SK-N-SH (cell line): ENCODE measurements at regions not wholly inside any gene's neighbourhood (a gene's known extent, or its start where the extent isn't known, plus 50 kb on each side); places are given as distances from the start of the nearest gene placed in this dataset.

Experiments
- CTCF ChIA-PET: fragments of 300-600, 350-600 bp; formaldehyde crosslinking; extraction: SDS; loops from one replicate; lab custom pipeline; 2021; lab: Yijun Ruan, JAX
- POLR2A ChIA-PET: fragments of 350-600 bp; sonication (Branson Sonifier 250); formaldehyde crosslinking; extraction: SDS; loops from one replicate; lab custom pipeline; 2020; ENCODE audit warnings: antibody characterized with exemption, inconsistent platforms; lab: Yijun Ruan, JAX
- DNase-seq: peaks from one replicate; pipeline ENCODE4 v3.0.0; 2012
- H2AFZ ChIP-seq: fragments of 200-600 bp; sonication (generic); 2 replicates; pipeline ENCODE4 v1.8.1; 2016; ENCODE audit warnings: antibody characterized with exemption, mild to moderate bottlenecking, low read depth
- H3F3A ChIP-seq: fragments of 200-600 bp; sonication (generic); replicated peaks from 2 replicates; pipeline ENCODE3; 2016; ENCODE audit warnings: antibody characterized with exemption, mild to moderate bottlenecking; ENCODE audit not compliant: insufficient read depth
- H3K27ac ChIP-seq, 2 experiments: fragments of 200-500 bp in 1 of 2; fragments of 200-600 bp in 1 of 2; sonication (Bioruptor generic) in 1 of 2; sonication (generic), shearing (Covaris generic) in 1 of 2; 2 replicates each; pipeline versions ENCODE4 v1.5.1 to v1.6.1; 2014 to 2016; ENCODE audit warnings: low read depth in 2 of 2, inconsistent platforms in 1 of 2, low read length in 1 of 2, mild to moderate bottlenecking in 1 of 2, mixed read lengths in 1 of 2
- H3K27me3 ChIP-seq: fragments of 200-600 bp; sonication (generic), shearing (Covaris generic); 2 replicates; pipeline ENCODE4 v1.6.1; 2016; ENCODE audit warnings: mixed run types; ENCODE audit not compliant: insufficient read depth
- H3K36me3 ChIP-seq, 2 experiments: fragments of 200-500 bp in 1 of 2; fragments of 200-600 bp in 1 of 2; sonication (Bioruptor generic) in 1 of 2; sonication (generic) in 1 of 2; replicated peaks in 1 of 2; 2 replicates each; pipeline versions ENCODE3 to v1.5.1; 2014 to 2016; ENCODE audit warnings: low read length in 1 of 2, mild to moderate bottlenecking in 1 of 2; ENCODE audit not compliant: insufficient read depth in 2 of 2, control insufficient read depth in 1 of 2
- H3K4me1 ChIP-seq, 2 experiments: fragments of 200-500 bp in 1 of 2; fragments of 200-600 bp in 1 of 2; sonication (Bioruptor generic) in 1 of 2; sonication (generic), shearing (Covaris generic) in 1 of 2; 2 replicates each; pipeline versions ENCODE4 v1.5.1 to v1.6.1; 2014 to 2016; ENCODE audit warnings: low read depth in 1 of 2, low read length in 1 of 2, mixed run types in 1 of 2; ENCODE audit not compliant: insufficient read depth in 2 of 2, control insufficient read depth in 1 of 2
- H3K4me2 ChIP-seq: fragments of 200-600 bp; sonication (generic), shearing (Covaris generic); 2 replicates; pipeline ENCODE4 v1.6.1; 2017; ENCODE audit warnings: mixed run types
- H3K4me3 ChIP-seq, 2 experiments: fragments of 200-500 bp in 1 of 2; fragments of 200-600 bp in 1 of 2; sonication (Bioruptor generic) in 1 of 2; sonication (generic), shearing (Covaris generic) in 1 of 2; 2 replicates each; pipeline versions ENCODE4 v1.5.1 to v1.8.1; 2014 to 2016; ENCODE audit warnings: low read depth in 2 of 2, inconsistent platforms in 1 of 2, low read length in 1 of 2, mild to moderate bottlenecking in 1 of 2, mixed read lengths in 1 of 2, moderate library complexity in 1 of 2
- H3K79me2 ChIP-seq: fragments of 200-600 bp; sonication (generic); 2 replicates; pipeline ENCODE4 v1.8.1; 2017; ENCODE audit warnings: mild to moderate bottlenecking; ENCODE audit not compliant: insufficient read depth
- H3K9ac ChIP-seq: fragments of 200-600 bp; sonication (generic); 2 replicates; pipeline ENCODE4 v1.6.1; 2017; ENCODE audit warnings: mixed run types
- H3K9me2 ChIP-seq: fragments of 200-600 bp; sonication (generic); 2 replicates; pipeline ENCODE4 v1.6.1; 2017; ENCODE audit warnings: mixed run types
- H3K9me3 ChIP-seq: fragments of 200-600 bp; sonication (generic); 2 replicates; pipeline ENCODE4 v1.6.1; 2017; ENCODE audit warnings: mixed run types, mild to moderate bottlenecking, moderate library complexity
- H4K20me1 ChIP-seq: fragments of 200-600 bp; sonication (generic); 2 replicates; pipeline ENCODE4 v1.6.1; 2017; ENCODE audit warnings: mild to moderate bottlenecking, mixed run types; ENCODE audit not compliant: insufficient read depth
- IRF3 ChIP-seq: fragments of 150-350 bp; IDR thresholded peaks from 2 replicates; pipeline ENCODE4 v1.6.1; 2016; ENCODE audit warnings: mild to moderate bottlenecking, low read depth, low read length
- TAF1 ChIP-seq: IDR thresholded peaks from 2 replicates; pipeline ENCODE4 v1.6.1; 2012; ENCODE audit warnings: low read depth, mild to moderate bottlenecking, low read length, moderate library complexity, borderline replicate concordance
- TCF12 ChIP-seq: IDR thresholded peaks from 2 replicates; pipeline ENCODE4 v1.4.0; 2012
- USF2 ChIP-seq: fragments of 150-350 bp; IDR thresholded peaks from 2 replicates; pipeline ENCODE4 v1.6.1; 2017; ENCODE audit warnings: antibody characterized with exemption, low read length, low read depth, borderline replicate concordance
- ZBTB33 ChIP-seq: IDR thresholded peaks from 2 replicates; pipeline ENCODE4 v1.4.0; 2012; ENCODE audit warnings: low read depth, borderline replicate concordance
- WGBS: methylation state at CpG from one replicate; pipeline ENCODE4 v1.1.6; 2017; ENCODE audit warnings: low lambda C conversion rate; 5-methylcytosine and 5-hydroxymethylcytosine counted together

- H3K27me3 ChIP-seq: no peaks in the 10 kb centered on the region
- H3K36me3 ChIP-seq: no peaks in the 10 kb centered on the region
- H3K9ac ChIP-seq: no peak overlapping the region
- no peak for TF ChIP-seq USF2
- TF ChIP-seq IRF3: no peak
- TF ChIP-seq, all 33 proteins: peak for 0
- Histone ChIP-seq H3K27ac (no peak overlapping the region), H3K4me3 (no peak overlapping the region), H3K9me3 (no peaks in the 10 kb centered on the region), H2AFZ (no peak overlapping the region), H3K9me2 (no peaks in the 10 kb centered on the region), H3F3A (no peaks in the 10 kb centered on the region), H3K4me1 (no peaks in the 10 kb centered on the region; a peak in 1 of 4 replicates), H3K4me2 (no peak overlapping the region), H4K20me1 (no peaks in the 10 kb centered on the region), H3K79me2 (no peaks in the 10 kb centered on the region)
- whole genome bisulfite sequencing: 71% methylated on average over 4 of the region's 4 CpGs
- POLR2A ChIA-PET: interaction anchor here (0.7 kb wide), 1 partner anchor 1755 kb away, joined by 5 read pairs; no protein-coding TSS in a partner anchor
- CTCF ChIA-PET: interaction anchor here (1.3 kb wide), 1 partner anchor 9 kb away, joined by 3 read pairs; no protein-coding TSS in a partner anchor
- no peak for DNase-seq
These were observed 1329.5 kb upstream of the CDH8 start for GRCh38 chr16:63365649-63366304.

GRCh38 chr16:63363738-63364137 lies 1327.5 kb upstream of the CDH8 start:
- Histone ChIP-seq H4K20me1 (no peaks in the 10 kb centered on the region), H3K4me3 (no peak overlapping the region), H3K27ac (no peak overlapping the region), H3K9me2 (no peaks in the 10 kb centered on the region), H3K9me3 (no peaks in the 10 kb centered on the region), H3K27me3 (no peaks in the 10 kb centered on the region), H3K4me1 (no peaks in the 10 kb centered on the region; a peak in 1 of 4 replicates), H3K36me3 (no peaks in the 10 kb centered on the region), H3F3A (no peaks in the 10 kb centered on the region), H3K79me2 (no peaks in the 10 kb centered on the region), H3K4me2 (no peak overlapping the region), H2AFZ (no peak overlapping the region), H3K9ac (no peak overlapping the region)
- POLR2A ChIA-PET: no interaction called here
- no peak for TF ChIP-seq TAF1
- no peak for TF ChIP-seq ZBTB33
- TF ChIP-seq TCF12: no peak
- CTCF ChIA-PET: no interaction called here
- no peak for DNase-seq
- 74% methylated on average over 4 of the region's 4 CpGs for WGBS
